Right lung (tissue), 2 donors: ENCODE measurements at regions not wholly inside any gene's neighbourhood (a gene's known extent, or its start where the extent isn't known, plus 50 kb on each side); places are given as distances from the start of the nearest gene placed in this dataset.

Experiments
- DNase-seq, 2 donors: peaks; one replicate each; pipeline ENCODE4 v3.0.0-alpha.2; 2013

DNA sequence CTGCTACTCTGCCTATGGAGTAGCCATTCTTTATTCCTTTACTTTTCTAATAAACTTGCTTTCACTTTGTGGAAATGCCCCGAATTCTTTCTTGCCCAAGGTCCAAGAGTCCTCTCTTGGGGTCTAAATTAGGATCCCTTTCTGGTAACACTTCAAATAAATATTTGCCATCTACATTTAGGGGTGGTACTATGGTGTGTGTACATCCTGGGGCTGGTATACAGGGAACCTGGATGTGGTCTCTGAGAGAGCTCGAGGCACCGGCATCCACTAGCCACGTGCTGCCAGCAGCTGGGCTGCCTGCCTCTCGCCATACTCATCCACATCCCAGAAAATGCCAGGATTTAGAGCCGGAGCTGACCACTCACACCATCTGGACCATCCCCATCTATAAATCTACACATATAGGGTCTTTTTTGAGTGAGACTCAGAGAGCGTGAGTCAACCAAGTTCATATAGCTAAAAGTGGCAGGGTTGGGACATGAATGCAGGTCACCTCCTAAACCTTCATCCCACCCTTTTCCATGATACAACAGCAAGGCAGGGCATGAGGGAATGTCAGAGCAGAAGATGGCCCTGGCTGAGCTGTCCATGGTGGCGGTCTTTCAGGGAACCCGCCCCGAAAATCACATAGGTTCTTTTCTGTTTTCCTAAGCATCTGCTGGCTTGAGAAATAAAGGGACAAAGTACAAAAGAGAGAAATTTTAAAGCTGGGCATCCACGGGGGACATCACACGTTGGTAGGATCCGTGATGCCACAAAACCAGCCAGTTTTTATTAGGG, 76.6 kb upstream of the F3 start:
- no peak for DNase-seq

DNA sequence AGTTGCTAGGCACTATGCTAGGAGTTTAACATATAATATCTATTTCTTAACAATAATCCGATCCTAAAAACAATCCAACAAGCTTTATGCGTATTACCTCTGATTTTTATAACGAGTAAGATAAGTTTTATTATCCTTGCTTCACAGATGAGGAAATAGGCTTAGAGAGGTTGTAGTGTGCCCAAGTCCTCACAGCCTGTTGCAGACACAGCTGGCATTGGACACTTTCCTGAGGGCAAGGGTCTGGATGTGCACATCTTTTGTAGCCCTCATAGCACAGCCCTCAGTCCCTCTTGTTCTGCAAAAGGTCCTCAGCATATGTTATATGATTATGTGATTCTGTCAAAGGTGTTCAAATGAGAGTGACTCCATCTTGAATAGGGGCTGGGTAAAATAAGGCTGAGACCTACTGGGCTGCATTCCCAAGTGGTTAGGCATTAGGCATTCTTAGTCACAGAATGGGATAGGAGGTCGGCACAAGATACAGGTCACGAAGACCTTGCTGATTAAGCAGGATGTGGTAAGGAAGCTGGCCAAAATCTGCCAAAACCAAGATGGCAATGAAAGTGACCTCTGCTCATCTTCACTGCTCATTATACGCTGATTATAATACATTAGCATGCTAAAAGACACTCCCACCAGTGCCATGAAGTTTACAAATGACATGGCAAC, 75.7 kb upstream of the F3 start:
- no peak for DNase-seq

DNA sequence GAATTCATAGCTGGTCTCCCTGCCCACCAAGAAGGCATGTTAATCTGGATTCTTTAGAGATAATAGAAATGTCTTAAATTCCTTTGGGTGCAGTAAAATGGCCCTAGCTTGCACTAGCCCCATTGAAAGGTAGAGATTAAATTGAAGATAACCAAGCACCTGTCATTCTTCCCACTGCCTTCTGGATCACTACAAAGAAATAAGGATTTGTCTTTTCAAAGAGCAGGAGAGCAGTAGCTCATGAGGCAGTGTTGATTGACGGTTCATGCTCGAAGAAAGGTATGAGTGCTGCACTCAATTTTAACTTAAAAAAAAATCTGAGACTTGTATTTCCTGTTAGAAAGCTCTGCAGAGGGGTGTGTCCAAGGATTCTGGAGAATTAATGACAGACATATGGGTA, 74.9 kb upstream of the F3 start:
- DNase-seq: no peak

DNA sequence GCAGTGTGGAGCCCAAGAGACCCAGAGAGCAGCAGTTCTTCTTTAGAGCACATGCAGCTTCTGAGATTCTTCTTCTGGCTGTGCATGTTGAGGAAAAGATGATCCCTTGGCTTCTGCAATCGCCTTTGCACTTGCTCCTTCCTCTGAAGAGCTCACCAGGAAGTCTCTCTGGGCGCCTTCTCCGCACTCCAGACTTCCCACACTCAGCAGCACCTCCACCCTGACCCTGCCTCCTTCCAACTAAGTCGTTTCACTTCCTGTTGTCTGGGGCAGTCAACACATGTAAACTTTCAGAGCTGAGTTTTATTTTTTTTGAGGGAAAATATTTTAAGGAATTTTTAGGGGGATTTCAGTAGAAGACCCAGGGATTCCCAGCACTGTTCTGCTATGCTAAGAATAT, 73.4 kb upstream of the F3 start:
- DNase-seq: no peak

DNA sequence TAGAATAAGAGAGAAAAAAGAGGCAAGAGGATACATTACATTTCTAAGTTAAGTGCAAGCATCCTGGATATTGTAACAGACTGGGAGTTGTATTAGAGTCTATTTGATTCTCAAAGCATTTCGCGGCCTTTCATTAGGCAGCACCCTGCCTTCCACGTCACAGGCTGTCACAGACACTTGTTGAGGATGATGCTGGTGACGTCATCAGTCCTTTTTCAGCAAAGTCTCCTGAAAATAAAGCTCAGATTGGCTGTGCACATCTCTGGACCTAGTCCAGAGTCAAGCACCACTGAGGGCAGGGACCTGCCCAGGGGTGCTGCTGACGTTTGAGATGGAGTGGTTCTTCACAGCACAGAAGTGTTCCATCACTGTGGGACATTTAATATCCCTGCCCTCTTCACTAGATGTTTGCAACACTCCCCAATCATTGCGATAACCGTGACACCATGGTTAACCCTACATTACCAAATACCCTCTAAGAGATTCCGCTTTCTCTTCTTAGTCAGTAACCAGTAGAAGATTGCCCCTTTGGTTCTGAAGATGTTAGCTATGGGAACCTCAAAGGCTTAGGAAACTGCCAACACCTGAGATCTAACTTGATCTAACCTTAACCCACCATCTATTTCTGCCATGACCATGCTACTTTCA, 72.7 kb upstream of the F3 start:
- DNase-seq: no peak

- no peak for DNase-seq
Observed at GRCh38 chr1:94612525-94613204, 71.1 kb upstream of the F3 start.

DNA sequence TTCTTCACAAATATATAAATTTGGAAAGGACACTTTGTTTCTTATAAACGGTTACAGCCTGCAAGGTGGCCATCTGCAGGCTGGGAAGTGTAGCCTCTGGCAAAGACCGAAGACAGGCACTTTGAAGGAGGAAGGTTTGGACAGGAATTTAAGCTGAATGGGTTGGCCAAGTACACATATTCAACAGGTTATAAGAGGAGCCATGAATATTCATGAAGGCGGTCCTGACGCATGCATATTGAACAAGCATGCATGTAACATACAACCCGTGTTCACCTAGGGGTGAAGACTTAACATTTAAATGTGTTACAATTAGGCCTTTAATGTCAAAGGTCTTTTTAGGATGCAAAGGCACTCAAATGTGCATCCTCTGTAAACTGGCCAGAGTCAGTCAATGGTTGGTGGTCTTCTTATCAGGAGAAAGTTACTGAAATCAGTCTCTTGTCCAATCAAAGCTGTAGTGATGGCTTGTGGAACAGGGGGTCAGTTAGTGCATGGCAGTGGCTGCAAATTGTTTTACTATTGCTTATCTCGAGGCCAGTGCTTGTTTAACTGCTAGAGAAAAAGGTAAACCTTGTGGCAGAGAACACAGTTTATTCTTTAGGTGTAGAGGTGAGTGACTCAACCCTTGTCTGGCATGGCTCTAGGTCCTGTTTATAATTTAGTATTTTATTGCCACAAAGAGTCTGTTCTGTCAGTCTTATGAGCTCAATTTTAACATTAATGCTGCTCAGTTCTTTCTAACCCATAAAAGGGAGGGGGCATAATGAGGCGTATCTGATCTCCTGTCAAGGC, 70.3 kb upstream of the F3 start:
- DNase-seq: no peak

- no peak for DNase-seq
Observed at GRCh38 chr1:94609619-94610018, 68.1 kb upstream of the F3 start.

DNA sequence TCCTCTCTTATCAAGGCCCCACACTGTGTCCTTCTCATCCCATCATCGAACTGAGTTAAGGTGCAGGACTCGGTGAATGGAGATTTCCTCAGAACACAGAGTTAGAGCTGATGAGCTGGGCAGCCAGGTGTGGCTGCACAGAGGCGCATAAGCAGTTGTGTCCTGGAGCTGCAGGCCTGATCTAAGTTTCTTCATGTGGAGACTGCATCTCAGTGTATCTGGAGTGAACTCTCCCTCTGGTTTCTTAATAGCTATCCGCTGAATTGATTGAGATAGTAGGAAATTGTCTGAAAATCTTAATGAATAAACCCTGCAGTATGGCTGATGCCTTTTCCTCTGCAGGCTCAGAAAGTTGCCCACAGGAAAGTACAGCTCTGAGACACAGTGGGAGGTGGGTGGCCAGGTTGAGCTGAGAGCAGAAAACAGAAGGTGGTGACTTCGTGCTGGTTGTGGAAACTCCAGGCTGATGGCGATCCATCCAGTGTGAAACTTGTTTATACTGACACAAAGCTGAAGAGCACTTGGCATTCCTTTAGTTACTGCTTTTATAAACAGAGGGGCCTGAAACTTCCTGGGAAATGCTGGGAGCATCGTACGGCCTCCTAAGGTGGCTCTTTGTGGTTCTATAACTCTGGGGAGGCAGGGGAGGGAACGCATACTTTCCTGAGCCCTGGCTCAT, 67.4 kb upstream of the F3 start:
- no peak for DNase-seq

GRCh38 chr1:94608142-94608851, 66.7 kb upstream of the F3 start:
- no peak for DNase-seq

DNA sequence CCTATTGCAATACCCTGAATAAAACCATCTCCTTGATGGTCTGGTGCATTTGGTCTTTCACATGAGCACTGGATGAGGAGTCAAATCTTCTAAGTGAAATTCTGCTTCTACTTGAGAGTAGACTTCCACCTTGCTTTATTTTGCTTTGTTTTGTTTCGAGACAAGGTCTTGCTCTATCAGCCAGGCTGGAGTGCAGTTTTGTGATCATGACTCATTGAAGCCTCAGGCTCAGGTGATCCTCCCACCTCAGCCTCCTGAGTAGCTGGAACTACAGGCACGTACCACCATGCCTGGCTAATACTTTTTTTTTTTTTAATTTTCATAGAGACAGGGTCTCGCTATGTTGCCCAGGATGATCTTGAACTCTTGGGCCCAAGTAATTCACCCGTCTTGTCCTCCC, 65.8 kb upstream of the F3 start:
- DNase-seq: no peak

DNA sequence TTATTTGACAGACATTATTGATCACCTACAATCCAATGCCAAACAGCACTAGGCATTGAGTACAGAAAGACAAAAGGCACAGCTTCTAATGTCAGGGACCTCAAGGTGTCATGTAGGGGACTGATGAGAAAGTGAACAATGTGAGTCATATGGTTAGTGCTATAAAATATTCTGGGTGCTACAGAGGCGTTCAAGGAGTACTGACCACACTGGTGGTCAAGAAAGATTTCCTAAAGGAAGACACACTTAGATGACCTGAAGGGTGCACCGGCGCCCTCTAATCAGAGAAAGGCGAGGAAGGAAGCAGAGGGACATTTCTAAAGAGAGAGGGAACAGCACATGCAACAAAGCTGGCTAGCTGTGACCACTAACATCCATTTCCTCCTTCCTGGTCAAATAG, 64.9 kb upstream of the F3 start:
- no peak for DNase-seq

GRCh38 chr1:94603663-94604062, 62.1 kb upstream of the F3 start:
- DNase-seq: no peak

DNA sequence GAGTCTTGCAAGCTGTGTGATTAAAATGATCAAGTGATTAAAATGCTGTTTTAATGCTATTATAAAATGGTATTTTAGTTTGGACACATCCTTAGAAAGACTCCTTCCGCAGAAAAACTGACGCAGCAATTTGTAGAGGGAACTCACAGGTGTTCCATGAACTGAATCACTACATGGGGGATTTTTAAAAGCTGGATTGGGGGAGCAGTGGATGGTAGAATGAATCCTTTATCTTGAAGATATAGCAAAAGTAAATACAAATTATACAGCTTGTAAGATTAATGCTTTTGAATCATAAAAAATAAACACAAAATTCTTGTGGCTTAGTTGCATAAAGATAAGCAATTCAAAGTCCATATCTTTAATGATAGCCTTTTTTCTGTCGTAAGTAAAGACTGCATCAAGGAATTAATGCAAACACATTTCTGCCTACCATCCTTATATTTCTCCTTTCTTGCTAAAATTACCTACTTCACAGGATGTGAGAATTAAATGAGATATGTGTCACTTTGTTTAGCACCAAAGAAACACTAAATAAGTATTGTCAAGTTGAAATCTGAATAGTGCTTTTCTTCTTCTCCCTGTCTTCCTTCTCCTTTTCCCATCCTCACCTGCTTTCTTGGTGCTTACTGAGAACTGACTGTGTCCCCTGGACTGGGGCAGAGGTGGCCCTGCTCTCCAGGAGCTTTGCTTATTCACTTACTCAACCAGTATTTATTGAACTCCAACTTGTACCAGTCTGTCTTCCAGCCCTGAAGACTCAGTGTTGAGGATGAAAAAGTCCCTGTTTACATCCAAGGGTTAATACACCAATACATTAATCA, 61.5 kb upstream of the F3 start:
- DNase-seq: no peak

DNA sequence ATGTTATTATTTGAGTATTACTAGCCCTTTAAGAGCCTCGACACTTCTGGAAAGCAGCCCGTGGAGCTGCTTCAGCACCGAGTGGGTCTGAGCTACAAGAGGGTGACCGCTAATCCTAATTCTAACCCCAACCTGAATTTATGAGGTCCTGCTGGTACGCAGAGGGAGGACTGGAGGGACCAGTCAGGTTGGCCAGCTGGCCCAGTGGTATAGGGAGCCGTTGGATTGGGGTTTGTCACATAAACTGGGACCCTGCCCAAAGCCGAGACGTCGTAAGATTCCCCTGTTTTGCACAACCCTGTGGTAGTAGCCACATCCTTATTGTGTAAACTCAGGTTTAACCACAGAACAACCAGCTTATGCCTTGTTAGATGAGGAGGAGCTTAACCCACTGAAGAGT, 60.8 kb upstream of the F3 start:
- no peak for DNase-seq

DNA sequence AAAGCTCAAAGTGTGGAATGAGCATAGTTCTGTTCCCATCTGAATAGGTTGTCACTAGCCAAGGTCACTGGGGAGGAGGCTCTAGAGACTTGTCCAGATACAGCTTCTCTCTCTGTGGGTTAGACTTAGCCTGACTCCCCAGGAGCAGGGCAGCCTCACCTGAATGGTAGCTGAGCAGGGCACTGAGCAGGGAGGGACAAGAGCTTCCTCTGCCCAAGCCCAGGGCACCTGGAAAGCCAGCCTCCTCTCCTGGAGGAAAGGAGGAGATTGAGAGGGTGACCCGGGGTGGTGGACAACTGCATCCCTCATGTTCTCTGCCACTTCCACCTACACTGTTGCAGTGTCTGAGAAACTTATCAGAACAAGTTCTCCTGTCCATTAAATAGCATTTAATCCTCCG, 59.0 kb upstream of the F3 start:
- no peak for DNase-seq

- no peak for DNase-seq
Observed at GRCh38 chr1:94599095-94599813, 57.7 kb upstream of the F3 start.

DNA sequence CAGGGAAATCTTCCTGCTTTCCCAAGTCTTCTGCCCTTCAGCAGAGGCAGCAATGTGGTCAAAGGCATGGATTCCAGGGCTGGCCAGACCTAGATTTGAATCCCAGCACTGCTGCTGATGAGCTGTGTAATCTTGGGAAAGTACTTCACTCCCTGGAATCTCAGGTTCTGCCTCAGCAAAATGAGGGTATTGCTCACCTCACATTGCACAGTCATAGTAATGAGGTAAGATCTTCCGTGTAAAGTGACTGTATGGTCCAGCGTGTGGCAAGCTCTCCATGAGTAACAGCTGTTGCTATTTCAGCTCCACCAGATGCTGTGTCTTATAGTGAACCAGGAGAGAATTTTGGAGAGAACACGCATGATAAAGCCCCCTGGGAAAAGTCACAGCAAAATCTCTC, 56.1 kb upstream of the F3 start:
- no peak for DNase-seq

DNA sequence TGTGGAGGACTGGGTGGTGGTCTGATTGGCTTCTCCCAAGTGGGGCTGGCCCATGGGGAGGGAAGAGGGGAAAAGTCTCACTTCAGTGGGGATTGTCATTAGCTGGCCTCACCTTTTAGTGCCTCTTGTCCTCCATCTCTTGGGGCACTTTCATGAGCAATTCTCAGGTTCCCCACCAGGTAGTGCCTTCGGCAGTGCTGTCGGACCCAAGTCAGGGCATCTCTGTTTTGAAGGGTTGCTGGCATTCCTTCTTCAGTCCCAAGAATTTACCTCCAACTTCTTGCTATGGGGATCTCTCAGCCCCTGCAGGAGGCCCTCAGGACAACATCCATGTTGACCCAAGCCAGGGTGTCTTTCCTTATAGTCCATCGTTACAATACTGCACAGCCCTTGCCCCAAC, 54.7 kb upstream of the F3 start:
- no peak for DNase-seq
